GM19025 (cell line): ENCODE measurements at regions not wholly inside any gene's neighbourhood (a gene's known extent, or its start where the extent isn't known, plus 50 kb on each side); places are given as distances from the start of the nearest gene placed in this dataset.

Source experiments
- ATAC-seq: cut with Tn5 transposase; IDR thresholded peaks from one replicate; pipeline ENCODE4 v1.9.1; 2021; ENCODE audit warnings: mild to moderate bottlenecking, low read depth, moderate library complexity; ENCODE audit not compliant: unreplicated experiment

DNA sequence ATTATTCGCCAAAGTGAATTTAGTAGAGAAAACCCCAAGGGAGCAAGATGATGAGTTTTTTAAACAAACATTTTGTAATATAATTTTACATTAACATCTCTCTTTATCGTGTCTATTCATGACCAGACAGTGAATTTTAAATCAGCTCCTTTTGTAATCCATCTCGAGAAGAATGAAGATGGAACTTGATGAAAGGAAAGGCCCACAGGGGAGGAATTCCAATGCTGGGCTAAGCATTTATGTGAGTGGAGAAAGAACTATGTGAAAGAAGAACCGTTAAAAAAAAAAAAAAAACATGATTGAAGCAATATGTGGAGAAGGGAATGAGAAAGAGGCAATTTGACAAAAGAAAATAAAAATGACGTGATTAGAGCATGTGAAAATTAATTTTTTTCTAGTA is 170.6 kb downstream of the KCTD12 start:
- ATAC-seq = no peak

DNA sequence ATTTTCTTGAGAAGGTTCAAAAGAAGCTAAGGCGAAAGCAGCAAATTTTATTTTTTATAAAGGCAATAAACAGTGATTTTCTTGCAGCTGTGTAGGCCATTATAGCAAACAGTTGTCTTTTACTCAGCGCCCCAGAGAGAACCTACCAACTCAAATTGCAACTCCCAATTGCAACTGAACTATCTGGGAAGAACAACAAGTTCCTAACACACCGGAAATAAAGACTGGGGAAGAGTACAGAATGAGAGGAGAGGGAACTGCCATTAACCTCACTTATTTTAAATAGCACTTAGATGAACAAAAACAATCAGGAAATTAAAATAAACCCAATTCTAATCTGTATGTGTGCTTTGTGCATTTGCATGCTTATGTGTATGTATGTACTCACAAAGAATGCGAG is 171.1 kb downstream of the KCTD12 start:
- no peak for ATAC-seq

DNA sequence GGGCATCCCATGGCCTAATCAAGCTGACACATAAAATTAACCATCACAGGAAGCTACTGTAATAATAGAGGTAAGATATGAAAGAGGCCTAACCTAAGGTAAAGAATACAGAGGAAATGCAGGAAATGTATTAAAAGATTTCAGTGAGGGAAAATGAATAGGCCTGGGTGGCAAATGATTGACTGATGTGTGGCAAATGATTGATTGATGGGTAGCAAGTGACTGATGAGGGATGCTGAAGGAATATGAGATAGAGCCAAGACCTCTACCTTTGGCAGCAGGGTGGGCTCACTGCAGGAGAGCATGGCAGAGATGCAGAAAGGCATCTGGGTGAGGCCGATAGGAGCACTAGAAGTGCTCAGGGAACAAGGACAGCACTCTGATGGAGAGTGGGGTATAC is 172.9 kb downstream of the KCTD12 start:
- no peak for ATAC-seq

DNA sequence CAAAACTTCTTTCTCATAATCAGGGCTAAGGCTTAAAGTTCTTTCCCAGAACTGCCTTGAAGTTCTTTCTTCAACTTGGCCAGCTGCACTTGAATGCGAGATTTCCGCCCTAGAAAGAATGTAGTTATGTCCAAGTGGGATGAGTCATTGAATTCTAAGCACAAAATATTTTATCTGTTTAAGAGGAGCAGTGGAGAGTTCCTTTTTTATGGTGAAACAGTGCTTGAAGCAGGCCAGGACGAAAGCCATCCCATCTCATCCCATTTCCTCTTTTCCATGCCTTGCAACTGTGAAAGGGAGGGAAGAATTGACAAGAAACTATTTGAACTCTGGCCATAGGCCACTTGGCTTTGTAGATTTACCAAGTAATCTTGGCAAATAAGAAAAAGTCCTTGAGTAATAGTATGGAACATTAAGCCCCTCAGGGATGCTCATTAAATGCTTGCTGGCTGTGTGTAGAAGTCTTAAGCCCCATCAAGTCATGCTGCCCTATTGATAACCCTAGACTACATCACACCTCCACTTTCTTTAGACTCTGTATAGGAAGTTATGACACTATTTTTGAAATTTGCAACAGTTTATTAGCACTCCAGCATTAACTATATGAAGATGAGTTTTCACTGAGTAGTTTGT is 174.5 kb downstream of the KCTD12 start:
- ATAC-seq = no peak

DNA sequence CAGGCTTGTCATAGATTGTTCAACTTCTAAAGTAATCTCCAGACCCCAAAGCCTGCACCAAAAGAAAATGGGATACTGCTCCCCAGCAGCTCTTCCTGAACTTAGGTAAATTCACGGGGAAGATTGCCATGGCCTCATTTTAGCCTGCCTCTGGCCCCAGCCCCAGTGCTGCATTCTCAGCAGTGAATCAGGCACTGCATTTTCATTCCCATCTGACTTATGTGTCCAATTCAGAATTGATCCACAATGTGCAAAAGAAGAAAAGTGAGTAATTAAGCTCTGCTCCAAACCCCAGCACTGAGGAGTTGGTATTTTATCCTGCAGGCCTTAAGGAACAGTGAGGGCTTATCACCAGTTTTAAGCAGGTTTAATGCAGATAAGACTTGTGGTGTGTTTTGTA is 176.4 kb downstream of the KCTD12 start:
- no peak for ATAC-seq

DNA sequence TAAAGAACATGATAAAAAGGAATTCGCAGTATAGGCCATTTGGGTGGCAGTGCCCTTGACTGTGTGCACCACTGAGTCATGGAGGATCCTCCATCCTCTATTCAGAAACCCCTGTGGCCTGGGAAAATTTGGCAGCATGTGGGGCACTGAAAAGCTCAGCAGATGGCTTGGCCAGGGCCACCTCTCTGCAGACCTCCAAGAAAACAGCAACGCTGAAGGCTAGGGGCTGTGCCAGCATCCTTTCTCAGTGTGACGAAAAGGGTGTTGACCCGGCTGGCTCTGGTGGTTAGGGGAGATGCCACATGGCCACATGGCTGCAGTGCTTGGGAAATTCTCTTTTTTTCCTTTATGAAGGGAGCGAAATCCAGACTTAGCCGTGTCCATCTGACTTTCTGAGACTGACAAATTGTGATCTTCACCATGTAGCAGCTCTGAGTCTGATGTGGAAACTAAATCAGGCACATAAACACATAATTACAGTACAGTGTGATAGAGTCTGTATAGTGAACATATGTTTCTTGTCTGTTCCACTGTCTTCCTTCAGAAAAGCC is 178.0 kb downstream of the KCTD12 start:
- ATAC-seq = no peak

DNA sequence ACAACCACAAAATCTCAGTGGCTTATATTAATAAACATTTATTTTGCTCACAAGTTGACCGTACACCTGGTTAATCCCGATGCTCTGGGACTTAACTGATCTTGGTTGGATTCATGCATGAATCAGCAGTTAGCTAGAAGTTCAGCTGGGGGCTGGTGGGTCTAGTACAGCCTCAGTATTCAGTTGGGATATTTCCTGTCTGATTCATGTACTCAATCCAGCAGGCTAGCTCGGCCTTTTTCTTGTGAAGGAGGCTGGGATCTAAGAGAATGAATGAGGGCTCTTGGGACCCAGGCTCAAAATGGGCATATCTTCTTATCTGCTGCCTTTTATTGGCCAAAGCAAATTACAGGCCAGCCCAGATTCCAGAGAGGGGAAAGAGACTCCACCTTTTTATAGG is 178.8 kb downstream of the KCTD12 start:
- ATAC-seq = no peak

DNA sequence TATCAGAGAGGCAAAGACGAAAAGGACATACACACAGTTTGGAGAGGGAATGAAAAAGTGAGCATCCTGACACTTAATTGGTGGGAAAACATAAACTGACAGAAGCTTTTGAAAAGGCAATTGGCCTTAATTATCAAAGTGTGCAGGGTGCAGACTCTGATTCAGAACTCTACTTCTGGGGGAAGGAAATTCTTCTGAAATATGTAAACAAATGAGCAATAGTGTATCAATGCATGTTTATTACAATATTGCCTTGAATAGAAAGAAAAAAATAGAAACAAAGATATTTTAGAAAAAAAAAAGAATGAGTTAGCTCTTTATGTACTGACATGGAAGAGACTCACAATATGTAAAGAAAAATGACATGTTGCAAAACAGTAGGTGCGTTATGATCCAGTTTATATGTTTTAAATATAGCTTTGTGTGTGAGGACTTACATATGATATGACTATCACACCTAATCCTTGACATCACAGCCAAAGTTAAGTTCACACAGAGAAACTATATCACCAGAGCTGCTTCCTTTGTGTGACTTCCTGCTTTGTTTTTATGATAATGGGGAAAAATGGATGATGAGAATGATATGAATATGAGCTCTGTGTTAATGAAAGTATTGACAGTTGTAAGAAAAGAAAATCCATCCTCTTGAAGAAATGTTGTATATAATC is 182.4 kb downstream of the KCTD12 start:
- ATAC-seq = no peak

DNA sequence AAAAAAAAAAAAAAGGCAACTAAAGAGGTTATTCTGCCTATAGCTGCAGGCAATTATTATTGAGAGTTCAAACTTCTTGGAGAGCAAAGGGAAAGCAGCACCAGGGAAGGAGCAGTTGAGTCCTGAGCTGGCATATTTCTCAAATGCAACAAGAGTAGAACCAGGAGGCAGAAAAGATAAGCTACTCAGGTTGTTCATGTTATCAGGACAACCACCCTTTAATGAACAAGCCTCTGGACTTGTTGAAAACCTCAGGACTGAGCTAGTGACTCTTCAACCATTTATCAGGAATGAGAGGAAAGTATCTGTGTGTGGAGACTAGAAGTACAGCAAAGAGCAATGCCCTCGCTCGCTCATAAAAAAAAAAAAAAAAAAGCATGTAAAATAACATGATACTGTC is 183.0 kb downstream of the KCTD12 start:
- no peak for ATAC-seq

DNA sequence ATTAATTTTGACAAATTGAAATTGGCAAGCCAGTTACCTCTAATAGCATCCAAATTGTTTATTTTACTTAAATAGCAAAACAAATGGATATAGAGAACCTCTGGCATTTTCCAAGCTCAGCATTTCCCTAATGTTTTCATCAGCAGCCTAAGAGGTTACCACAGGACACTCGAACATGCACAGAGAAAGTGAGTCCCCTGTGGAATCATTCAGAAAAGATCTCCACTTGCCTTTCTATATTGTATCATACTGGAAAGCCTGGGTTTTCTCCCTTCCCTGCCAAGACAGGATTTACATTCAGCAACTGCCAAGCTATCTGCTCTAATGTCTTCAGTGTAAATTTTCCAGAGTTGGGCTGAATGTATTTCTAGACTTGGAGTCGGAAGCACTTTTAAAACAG is 188.9 kb downstream of the KCTD12 start:
- no peak for ATAC-seq

DNA sequence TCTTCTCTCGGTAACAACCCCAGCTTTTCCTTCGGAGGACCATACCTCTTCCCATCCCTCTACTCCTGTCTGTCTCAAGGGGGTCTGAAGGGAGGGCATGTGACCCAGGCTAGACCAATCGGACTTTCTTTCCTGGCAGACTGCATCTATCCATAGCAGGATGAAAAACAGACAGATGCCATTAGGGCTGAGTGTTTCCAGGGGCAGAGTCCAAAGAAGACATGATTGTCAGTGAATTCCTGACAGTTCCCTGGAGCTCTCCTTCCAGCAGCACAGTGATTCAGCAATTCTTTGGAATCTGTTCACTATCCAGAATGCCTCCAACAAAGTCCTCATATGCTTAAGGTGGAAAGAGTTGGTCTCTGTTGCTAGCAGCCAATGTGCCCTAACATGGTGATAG is 189.8 kb downstream of the KCTD12 start:
- no peak for ATAC-seq

DNA sequence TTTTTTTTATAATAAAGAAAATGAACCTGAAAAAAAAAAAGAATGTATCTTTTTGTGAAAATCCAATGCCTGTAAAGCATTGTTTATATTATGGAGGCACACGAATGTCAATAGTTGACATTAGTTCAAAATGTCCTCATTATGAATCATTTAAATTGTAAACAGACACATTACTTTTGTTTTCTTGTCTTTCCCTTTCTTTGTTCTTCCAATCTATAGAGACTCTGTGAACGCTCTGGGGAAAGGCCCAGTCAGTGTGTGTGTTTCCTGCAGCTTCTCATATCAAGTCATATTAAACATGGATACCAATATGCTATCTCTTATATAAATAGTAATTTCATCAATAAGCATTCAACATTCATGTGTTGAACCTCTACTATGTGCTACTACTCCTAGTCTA is 193.1 kb downstream of the KCTD12 start:
- ATAC-seq = no peak

DNA sequence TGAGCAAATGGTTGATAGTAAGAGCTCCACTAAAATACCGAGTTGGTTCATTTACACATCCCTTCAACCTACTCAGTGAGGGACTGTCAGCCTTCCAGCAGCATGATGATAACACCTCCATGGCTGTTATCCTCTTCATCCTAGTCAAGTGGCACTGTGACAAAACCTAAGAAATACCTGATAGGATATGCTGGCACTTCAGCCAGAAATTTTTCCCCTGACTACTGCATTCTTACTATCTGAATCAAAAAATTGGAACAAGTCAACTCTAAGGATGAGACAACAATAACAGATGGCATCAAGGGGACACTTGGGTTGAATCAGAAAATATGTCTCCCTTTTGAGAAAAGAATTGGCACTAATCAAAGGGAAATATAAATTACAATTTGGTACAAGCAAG is 193.9 kb downstream of the KCTD12 start:
- no peak for ATAC-seq

DNA sequence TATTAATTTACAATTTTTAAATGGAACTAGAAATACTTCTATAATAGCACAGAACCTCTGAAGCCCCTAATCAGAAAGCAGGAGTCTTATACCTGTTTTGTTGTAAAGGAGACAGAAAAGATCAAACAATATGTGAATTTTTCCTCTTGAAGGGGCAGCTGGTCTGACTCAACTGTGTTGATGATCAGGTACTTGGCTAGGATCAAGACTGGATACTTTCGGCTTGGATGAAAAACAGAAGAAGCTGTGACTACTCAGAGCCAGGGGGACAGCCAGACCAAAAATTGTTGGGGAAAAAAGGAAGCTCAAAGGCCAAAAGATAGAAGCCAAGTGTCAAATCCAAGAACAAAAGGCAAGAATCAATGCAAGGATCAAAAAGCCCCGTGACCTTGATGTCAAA is 195.6 kb downstream of the KCTD12 start:
- ATAC-seq = no peak

DNA sequence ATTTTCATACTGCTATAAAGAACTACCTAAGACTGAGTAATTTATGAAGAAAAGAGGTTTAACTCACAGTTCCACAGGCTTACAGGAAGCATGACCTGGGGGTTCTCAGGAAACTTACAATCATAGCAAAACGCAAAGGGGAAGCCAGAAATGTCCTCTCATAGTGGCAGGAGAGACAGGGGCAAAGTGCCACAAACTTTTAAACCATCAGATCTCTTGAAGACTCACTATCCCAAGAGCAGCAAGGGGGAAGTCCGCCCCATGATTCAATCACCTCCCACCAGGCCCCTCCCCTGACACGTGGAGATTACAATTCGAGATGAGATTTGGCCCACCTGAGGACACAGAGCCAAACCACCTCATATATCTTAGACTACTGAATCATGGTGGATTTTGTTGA is 198.7 kb downstream of the KCTD12 start:
- no peak for ATAC-seq

DNA sequence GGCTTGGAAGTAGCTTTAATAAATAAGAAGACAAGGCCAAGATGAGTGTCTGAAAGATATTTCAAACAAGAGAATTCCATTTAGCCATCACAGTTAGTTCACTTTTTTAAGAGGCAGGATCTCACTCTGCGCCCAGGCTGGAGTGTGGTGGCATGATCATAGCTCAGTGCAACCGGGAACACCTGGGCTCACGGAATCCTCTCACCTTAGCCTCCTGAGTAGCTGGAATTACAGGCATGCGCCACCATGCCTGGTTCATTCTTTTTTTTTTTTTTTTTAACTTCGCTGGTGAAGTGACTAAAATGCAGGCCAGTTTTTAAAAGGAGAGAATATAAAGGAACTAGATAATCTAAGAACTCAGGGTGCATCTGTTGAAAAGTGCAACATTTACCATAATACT is 200.3 kb downstream of the KCTD12 start:
- ATAC-seq = no peak

DNA sequence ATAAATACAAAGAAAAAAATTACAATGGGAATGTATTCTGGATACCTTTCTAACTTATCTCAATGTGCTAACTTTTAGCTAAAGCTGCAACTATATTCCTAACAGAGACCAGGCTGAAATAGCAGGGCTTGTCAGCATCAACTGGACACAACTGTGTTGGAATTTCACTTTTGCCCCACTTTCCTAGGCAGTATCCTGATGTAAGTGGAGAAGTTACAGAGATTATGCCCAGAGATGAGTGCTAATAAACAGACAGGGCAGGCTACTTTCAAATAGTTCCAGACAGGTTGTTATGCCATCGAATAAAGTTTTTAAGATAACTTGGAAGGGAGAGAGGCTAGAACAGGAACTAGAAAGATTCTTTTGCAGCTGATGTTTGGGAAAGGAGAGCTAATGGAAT is 201.9 kb downstream of the KCTD12 start:
- ATAC-seq = no peak

DNA sequence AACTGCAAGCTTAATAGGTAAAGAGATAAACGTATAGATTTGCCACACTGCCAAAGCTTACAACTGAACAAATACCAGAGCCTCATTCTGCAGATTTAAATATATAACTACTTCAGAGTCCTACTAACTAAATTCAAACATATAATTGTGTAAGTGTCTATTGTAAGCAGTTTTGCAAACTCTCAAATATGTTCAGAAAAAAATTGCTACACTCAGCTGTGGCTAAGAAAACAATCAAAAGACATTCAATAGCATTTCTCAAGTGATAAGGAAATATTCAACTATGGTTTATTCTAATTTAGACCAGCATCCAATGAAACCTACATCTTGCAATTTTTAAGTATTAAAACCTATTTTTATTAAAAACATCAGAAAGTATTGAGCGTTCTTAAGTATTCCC is 202.4 kb downstream of the KCTD12 start:
- ATAC-seq = no peak

DNA sequence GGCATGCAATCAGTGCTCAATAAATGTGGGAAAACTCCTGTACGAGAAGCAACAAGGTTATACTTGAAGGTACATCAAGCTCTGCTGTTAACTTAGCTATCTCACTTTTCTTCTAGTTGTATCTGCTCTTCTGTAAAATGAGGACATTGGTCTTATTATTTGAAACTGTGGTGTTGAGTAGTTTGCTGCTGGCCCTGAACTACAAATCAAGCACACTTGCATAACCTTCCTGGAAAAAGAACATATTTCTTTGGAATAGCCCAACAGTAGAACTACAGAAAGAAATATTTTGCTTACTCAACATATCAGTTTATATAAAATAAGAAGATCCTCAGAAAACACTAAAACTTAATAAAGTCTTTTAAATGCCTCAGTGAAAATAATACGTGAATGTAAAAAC is 203.0 kb downstream of the KCTD12 start:
- ATAC-seq = no peak

DNA sequence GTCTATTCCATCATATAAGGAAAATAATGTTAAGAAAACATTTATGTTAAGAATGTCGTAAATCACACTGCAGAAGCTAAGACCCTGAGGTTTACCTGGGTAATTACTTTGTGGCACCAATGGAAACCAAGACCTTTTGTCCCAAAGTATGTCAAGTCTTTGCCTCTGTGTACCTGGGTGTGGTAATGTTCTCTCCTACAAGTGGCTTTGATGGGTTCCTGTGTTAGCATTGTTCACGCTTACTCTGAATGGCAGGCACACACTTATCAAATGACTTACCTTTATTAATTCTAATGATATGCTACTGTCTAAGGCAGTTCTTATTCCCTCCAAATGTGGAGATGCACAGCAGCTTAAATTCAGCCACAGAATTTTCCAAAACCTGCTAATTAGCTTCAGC is 206.1 kb downstream of the KCTD12 start:
- no peak for ATAC-seq

DNA sequence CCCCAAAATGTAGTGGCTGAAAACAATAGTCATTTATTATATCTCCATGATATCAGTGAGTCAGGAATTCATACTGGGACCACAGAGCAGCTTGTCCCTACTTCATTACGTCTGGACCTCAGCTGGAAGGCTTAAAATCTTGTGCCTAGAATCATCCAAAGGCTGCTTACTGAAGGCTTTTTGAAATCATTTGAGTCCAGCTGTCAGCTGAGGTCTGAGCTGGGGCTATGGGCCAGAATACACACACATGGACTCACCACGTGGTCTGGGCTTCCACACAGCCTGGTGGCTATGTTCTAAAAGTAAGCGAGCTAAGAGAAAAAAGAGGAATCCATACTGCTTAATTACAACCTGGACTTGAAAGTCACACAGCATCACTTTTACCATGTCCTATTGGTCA is 209.2 kb downstream of the KCTD12 start:
- ATAC-seq = no peak

DNA sequence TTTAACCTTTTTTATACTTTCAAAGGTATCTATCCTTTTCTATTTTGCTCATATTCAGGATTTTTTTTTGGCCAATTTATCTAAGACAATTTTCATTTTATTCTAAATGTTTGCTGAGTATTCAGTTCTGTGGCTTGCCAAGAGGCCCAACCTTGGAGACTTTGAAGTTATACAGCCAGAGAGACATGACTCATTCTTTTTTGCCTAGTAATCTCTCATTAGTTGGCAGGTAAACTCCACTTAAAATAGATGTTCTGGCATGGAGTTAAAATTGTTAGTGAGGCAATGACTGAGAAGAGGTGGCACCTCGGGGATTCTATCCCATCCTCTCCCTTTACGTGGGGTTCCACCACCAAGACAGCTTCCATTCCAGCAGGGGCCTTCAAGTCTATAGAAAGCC is 213.8 kb downstream of the KCTD12 start:
- no peak for ATAC-seq
